HEK293 (cell line): ENCODE measurements at regions not wholly inside any gene's neighbourhood (a gene's known extent, or its start where the extent isn't known, plus 50 kb on each side); places are given as distances from the start of the nearest gene placed in this dataset.

Experiments
- CTCF ChIA-PET: fragments of 350-600 bp; formaldehyde crosslinking; extraction: SDS; loops from one replicate; lab custom pipeline; 2021; ENCODE audit warnings: antibody characterized with exemption; lab: Yijun Ruan, JAX
- POLR2A ChIA-PET: fragments of 300-600 bp; formaldehyde crosslinking; extraction: SDS; loops from one replicate; lab custom pipeline; 2020; ENCODE audit warnings: antibody characterized with exemption, inconsistent platforms; lab: Yijun Ruan, JAX
- H3K27ac ChIP-seq: fragments of 200-500 bp; sonication (Bioruptor generic); 2 replicates; pipeline ENCODE4 v1.5.1; 2014; ENCODE audit warnings: low read depth, low read length, control low read depth, inconsistent platforms; ENCODE audit errors: extremely low read depth
- H3K36me3 ChIP-seq, 2 experiments: fragments of 200-500 bp in 1 of 2; sonication (Bioruptor generic) in 1 of 2; 1 replicate in 1 of 2; 2 replicates in 1 of 2; pipeline ENCODE4 v1.5.1; 2014 to 2017; ENCODE audit warnings: inconsistent platforms in 2 of 2, low read length in 2 of 2; ENCODE audit not compliant: control insufficient read depth in 2 of 2, insufficient read depth in 1 of 2
- H3K4me1 ChIP-seq: fragments of 200-500 bp; sonication (Bioruptor generic); 2 replicates; pipeline ENCODE4 v1.5.1; 2014; ENCODE audit warnings: mild to moderate bottlenecking, low read length, inconsistent platforms; ENCODE audit not compliant: control insufficient read depth, insufficient read depth
- H3K4me3 ChIP-seq: 2 replicates; pipeline ENCODE4 v1.5.1; 2011; ENCODE audit warnings: low read depth, mild to moderate bottlenecking, control low read depth, low read length, moderate library complexity
- H3K9me3 ChIP-seq: fragments of 200-500 bp; sonication (Bioruptor generic); 2 replicates; pipeline ENCODE4 v1.5.1; 2014; ENCODE audit warnings: low read depth, low read length, inconsistent platforms; ENCODE audit not compliant: control insufficient read depth, insufficient read depth
- GLIS1 ChIP-seq: fragments of 450-650 bp; formaldehyde crosslinking; IDR thresholded peaks from 2 replicates; pipeline ENCODE4 v1.5.1; 2016; ENCODE audit warnings: missing biosample characterization, missing genetic modification characterization
- KLF1 ChIP-seq: fragments of 450-650 bp; formaldehyde crosslinking; IDR thresholded peaks from 2 replicates; pipeline ENCODE4 v1.5.1; 2016; ENCODE audit warnings: missing biosample characterization, missing genetic modification characterization
- SCRT2 ChIP-seq: fragments of 450-650 bp; formaldehyde crosslinking; IDR thresholded peaks from 2 replicates; pipeline ENCODE4 v1.5.1; 2016; ENCODE audit warnings: missing biosample characterization, missing genetic modification characterization
- SETDB1 ChIP-seq: IDR thresholded peaks from one replicate; pipeline ENCODE4 v1.6.1; 2017; ENCODE audit warnings: mild to moderate bottlenecking, low read length, moderate library complexity, mixed read lengths; ENCODE audit not compliant: insufficient read length
- ZBTB48 ChIP-seq: fragments of 450-650 bp; formaldehyde crosslinking; IDR thresholded peaks from 2 replicates; pipeline ENCODE4 v1.5.1; 2016; ENCODE audit warnings: missing biosample characterization, missing genetic modification characterization
- ZFP41 ChIP-seq: fragments of 450-650 bp; formaldehyde crosslinking; IDR thresholded peaks from 2 replicates; pipeline ENCODE4 v1.5.1; 2016; ENCODE audit warnings: missing biosample characterization, missing genetic modification characterization, borderline replicate concordance
- ZNF132 ChIP-seq: fragments of 450-650 bp; formaldehyde crosslinking; IDR thresholded peaks from 2 replicates; pipeline ENCODE4 v1.5.1; 2017; ENCODE audit warnings: missing biosample characterization, missing genetic modification characterization, borderline replicate concordance
- ZNF184 ChIP-seq: fragments of 450-650 bp; IDR thresholded peaks from 2 replicates; pipeline ENCODE4 v1.5.1; 2018; ENCODE audit warnings: missing biosample characterization, mild to moderate bottlenecking, missing genetic modification characterization
- ZNF350 ChIP-seq: fragments of 450-650 bp; formaldehyde crosslinking; IDR thresholded peaks from 2 replicates; pipeline ENCODE4 v1.5.0; 2017; ENCODE audit warnings: missing biosample characterization, mild to moderate bottlenecking, missing genetic modification characterization
- ZNF366 ChIP-seq: fragments of 450-650 bp; formaldehyde crosslinking; conservative IDR thresholded peaks from 2 replicates; pipeline ENCODE4 v1.5.1; 2016; ENCODE audit warnings: missing biosample characterization, missing genetic modification characterization
- ZNF416 ChIP-seq: fragments of 450-650 bp; formaldehyde crosslinking; IDR thresholded peaks from 2 replicates; pipeline ENCODE4 v1.5.1; 2016; ENCODE audit warnings: missing biosample characterization, missing genetic modification characterization
- ZNF426 ChIP-seq: fragments of 450-650 bp; formaldehyde crosslinking; IDR thresholded peaks from 2 replicates; pipeline ENCODE4 v1.5.1; 2017; ENCODE audit warnings: missing biosample characterization, missing genetic modification characterization, mild to moderate bottlenecking, inconsistent platforms, moderate library complexity
- ZNF473 ChIP-seq: fragments of 450-650 bp; formaldehyde crosslinking; IDR thresholded peaks from 2 replicates; pipeline ENCODE4 v1.5.1; 2017; ENCODE audit warnings: missing biosample characterization, missing genetic modification characterization
- ZNF48 ChIP-seq: fragments of 450-650 bp; formaldehyde crosslinking; IDR thresholded peaks from 2 replicates; pipeline ENCODE4 v1.5.1; 2016; ENCODE audit warnings: missing biosample characterization, missing genetic modification characterization
- ZNF560 ChIP-seq: fragments of 450-650 bp; formaldehyde crosslinking; IDR thresholded peaks from 2 replicates; pipeline ENCODE4 v1.5.1; 2017; ENCODE audit warnings: missing biosample characterization, missing genetic modification characterization, borderline replicate concordance
- ZNF596 ChIP-seq: fragments of 450-650 bp; IDR thresholded peaks from 2 replicates; pipeline ENCODE4 v1.5.0; 2018; ENCODE audit warnings: missing biosample characterization, mild to moderate bottlenecking, missing genetic modification characterization, moderate library complexity
- ZNF600 ChIP-seq: fragments of 450-650 bp; formaldehyde crosslinking; IDR thresholded peaks from 2 replicates; pipeline ENCODE4 v1.5.1; 2016; ENCODE audit warnings: missing biosample characterization, missing genetic modification characterization
- ZNF629 ChIP-seq: fragments of 450-650 bp; formaldehyde crosslinking; IDR thresholded peaks from 2 replicates; pipeline ENCODE4 v1.5.1; 2017; ENCODE audit warnings: missing biosample characterization, missing genetic modification characterization
- ZNF768 ChIP-seq: fragments of 450-650 bp; formaldehyde crosslinking; IDR thresholded peaks from 2 replicates; pipeline ENCODE4 v1.5.1; 2018; ENCODE audit warnings: missing biosample characterization, mild to moderate bottlenecking, missing genetic modification characterization
- TF ChIP-seq, protein P1 (sequence below): fragments of 450-650 bp; formaldehyde crosslinking; IDR thresholded peaks from 2 replicates; pipeline ENCODE4; 2016; ENCODE audit warnings: missing biosample characterization, missing genetic modification characterization
- TF ChIP-seq, protein P2 (sequence below): fragments of 450-650 bp; formaldehyde crosslinking; IDR thresholded peaks from 2 replicates; pipeline ENCODE4 v1.5.0; 2017; ENCODE audit warnings: missing biosample characterization, missing genetic modification characterization, borderline replicate concordance
- TF ChIP-seq, protein P3 (sequence below): fragments of 450-650 bp; formaldehyde crosslinking; IDR thresholded peaks from 2 replicates; pipeline ENCODE4 v1.5.1; 2016; ENCODE audit warnings: missing biosample characterization, missing genetic modification characterization
- TF ChIP-seq, protein P4 (sequence below): fragments of 450-650 bp; formaldehyde crosslinking; IDR thresholded peaks from 2 replicates; pipeline ENCODE4 v1.5.1; 2016; ENCODE audit warnings: missing biosample characterization, missing genetic modification characterization, borderline replicate concordance
- TF ChIP-seq, protein P5 (sequence below): fragments of 450-650 bp; IDR thresholded peaks from 2 replicates; pipeline ENCODE4 v1.5.1; 2018; ENCODE audit warnings: missing biosample characterization, mild to moderate bottlenecking, missing genetic modification characterization

DNA sequence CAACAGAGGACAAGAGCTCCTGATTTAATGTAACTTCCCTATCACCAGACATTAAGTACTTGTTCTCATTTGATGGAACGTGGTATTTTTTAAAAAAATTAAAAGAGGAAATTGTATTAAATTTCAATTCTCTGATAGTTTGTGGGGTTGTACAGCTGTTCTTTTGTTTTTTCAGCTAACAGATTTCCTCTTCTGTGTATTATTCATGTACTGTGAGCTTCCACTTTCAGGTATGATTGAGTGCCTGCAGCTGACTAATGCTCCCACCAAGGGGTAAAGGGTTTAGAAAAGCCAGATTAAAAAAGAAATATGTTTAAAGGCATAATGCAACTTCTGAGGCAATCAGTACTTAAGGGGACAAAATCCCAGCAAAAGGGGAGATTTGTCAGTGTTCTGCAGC lies 117.7 kb upstream of the ACTBL2 start:
- ChIA-PET POLR2A (no interaction called here), CTCF (no interaction called here)

DNA sequence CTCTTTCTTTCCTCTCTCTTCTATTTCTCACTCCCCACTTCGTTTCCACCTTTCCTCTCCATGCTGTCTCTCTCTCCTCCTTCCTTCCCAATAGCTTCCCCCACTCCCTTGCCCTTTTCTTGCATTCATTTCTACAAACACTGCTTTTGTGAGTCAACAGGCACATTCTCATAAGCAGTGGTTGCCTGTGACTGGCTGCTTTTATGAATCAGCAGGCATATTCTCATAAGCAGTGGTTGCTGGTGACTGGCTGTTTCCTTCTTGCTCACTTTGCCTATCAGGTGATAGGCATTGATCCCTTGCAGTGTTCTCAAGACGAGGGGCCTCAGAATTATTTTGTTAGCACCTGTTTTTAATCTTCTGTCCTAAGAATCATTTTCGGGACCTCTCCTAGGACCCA lies 116.1 kb upstream of the ACTBL2 start:
- H3K36me3 ChIP-seq = no peaks in the 10 kb centered on the region
- POLR2A ChIA-PET = no interaction called here
- TF ChIP-seq SCRT2 (peak; percentile 33; the same call in 1 of the 2 replicates), ZNF473 (tag by site-specific recombination) (no peak), SETDB1 (no peak), ZNF132 (tag by site-specific recombination) (no peak), ZNF366 (tag by site-specific recombination) (peak; percentile 41; the same call in 1 of the 2 replicates), ZBTB48 (tag by site-specific recombination) (no peak), ZNF184 (tag by site-specific recombination) (no peak), ZNF629 (tag by site-specific recombination) (no peak)
- TF ChIP-seq, protein P1, sequence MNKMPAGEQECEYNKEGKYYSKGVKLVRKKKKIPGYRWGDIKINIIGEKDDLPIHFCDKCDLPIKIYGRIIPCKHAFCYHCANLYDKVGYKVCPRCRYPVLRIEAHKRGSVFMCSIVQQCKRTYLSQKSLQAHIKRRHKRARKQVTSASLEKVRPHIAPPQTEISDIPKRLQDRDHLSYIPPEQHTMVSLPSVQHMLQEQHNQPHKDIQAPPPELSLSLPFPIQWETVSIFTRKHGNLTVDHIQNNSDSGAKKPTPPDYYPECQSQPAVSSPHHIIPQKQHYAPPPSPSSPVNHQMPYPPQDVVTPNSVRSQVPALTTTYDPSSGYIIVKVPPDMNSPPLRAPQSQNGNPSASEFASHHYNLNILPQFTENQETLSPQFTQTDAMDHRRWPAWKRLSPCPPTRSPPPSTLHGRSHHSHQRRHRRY (tag by site-specific recombination) = no peak
- TF ChIP-seq, protein P2, sequence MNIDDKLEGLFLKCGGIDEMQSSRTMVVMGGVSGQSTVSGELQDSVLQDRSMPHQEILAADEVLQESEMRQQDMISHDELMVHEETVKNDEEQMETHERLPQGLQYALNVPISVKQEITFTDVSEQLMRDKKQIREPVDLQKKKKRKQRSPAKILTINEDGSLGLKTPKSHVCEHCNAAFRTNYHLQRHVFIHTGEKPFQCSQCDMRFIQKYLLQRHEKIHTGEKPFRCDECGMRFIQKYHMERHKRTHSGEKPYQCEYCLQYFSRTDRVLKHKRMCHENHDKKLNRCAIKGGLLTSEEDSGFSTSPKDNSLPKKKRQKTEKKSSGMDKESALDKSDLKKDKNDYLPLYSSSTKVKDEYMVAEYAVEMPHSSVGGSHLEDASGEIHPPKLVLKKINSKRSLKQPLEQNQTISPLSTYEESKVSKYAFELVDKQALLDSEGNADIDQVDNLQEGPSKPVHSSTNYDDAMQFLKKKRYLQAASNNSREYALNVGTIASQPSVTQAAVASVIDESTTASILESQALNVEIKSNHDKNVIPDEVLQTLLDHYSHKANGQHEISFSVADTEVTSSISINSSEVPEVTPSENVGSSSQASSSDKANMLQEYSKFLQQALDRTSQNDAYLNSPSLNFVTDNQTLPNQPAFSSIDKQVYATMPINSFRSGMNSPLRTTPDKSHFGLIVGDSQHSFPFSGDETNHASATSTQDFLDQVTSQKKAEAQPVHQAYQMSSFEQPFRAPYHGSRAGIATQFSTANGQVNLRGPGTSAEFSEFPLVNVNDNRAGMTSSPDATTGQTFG = no peak
- TF ChIP-seq, protein P3, sequence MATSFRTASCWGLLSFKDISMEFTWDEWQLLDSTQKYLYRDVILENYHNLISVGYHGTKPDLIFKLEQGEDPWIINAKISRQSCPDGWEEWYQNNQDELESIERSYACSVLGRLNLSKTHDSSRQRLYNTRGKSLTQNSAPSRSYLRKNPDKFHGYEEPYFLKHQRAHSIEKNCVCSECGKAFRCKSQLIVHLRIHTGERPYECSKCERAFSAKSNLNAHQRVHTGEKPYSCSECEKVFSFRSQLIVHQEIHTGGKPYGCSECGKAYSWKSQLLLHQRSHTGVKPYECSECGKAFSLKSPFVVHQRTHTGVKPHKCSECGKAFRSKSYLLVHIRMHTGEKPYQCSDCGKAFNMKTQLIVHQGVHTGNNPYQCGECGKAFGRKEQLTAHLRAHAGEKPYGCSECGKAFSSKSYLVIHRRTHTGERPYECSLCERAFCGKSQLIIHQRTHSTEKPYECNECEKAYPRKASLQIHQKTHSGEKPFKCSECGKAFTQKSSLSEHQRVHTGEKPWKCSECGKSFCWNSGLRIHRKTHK (tag by site-specific recombination) = no peak
- H3K27ac ChIP-seq = no peak overlapping the region
- no peak overlapping the region for H3K4me3 ChIP-seq
- peaks cover 10% of the 10 kb centered on the region for H3K4me1 ChIP-seq
- CTCF ChIA-PET = interaction anchor here (0.5 to 0.6 kb wide), 2 partner anchors 31 to 1142 kb away, joined by 3 read pairs; no protein-coding TSS in a partner anchor
- no peaks in the 10 kb centered on the region for H3K9me3 ChIP-seq

More for the DNA sequence above, 117.7 kb upstream of the ACTBL2 start:
- peaks cover 6% of the 10 kb centered on the region for H3K4me1 ChIP-seq
- no peak overlapping the region for H3K27ac ChIP-seq
- TF ChIP-seq, protein P4, sequence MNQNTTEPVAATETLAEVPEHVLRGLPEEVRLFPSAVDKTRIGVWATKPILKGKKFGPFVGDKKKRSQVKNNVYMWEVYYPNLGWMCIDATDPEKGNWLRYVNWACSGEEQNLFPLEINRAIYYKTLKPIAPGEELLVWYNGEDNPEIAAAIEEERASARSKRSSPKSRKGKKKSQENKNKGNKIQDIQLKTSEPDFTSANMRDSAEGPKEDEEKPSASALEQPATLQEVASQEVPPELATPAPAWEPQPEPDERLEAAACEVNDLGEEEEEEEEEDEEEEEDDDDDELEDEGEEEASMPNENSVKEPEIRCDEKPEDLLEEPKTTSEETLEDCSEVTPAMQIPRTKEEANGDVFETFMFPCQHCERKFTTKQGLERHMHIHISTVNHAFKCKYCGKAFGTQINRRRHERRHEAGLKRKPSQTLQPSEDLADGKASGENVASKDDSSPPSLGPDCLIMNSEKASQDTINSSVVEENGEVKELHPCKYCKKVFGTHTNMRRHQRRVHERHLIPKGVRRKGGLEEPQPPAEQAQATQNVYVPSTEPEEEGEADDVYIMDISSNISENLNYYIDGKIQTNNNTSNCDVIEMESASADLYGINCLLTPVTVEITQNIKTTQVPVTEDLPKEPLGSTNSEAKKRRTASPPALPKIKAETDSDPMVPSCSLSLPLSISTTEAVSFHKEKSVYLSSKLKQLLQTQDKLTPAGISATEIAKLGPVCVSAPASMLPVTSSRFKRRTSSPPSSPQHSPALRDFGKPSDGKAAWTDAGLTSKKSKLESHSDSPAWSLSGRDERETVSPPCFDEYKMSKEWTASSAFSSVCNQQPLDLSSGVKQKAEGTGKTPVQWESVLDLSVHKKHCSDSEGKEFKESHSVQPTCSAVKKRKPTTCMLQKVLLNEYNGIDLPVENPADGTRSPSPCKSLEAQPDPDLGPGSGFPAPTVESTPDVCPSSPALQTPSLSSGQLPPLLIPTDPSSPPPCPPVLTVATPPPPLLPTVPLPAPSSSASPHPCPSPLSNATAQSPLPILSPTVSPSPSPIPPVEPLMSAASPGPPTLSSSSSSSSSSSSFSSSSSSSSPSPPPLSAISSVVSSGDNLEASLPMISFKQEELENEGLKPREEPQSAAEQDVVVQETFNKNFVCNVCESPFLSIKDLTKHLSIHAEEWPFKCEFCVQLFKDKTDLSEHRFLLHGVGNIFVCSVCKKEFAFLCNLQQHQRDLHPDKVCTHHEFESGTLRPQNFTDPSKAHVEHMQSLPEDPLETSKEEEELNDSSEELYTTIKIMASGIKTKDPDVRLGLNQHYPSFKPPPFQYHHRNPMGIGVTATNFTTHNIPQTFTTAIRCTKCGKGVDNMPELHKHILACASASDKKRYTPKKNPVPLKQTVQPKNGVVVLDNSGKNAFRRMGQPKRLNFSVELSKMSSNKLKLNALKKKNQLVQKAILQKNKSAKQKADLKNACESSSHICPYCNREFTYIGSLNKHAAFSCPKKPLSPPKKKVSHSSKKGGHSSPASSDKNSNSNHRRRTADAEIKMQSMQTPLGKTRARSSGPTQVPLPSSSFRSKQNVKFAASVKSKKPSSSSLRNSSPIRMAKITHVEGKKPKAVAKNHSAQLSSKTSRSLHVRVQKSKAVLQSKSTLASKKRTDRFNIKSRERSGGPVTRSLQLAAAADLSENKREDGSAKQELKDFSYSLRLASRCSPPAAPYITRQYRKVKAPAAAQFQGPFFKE = no peak
- TF ChIP-seq ZNF596 (tag by site-specific recombination) = no peak
- TF ChIP-seq ZNF48 (tag by site-specific recombination) = no peak
- TF ChIP-seq ZNF350 (tag by site-specific recombination) = no peak
- no peak for TF ChIP-seq ZNF132 (tag by site-specific recombination)
- no peak for TF ChIP-seq KLF1 (tag by site-specific recombination)
- no peak for TF ChIP-seq GLIS1 (tag by site-specific recombination)
- TF ChIP-seq, protein P5, sequence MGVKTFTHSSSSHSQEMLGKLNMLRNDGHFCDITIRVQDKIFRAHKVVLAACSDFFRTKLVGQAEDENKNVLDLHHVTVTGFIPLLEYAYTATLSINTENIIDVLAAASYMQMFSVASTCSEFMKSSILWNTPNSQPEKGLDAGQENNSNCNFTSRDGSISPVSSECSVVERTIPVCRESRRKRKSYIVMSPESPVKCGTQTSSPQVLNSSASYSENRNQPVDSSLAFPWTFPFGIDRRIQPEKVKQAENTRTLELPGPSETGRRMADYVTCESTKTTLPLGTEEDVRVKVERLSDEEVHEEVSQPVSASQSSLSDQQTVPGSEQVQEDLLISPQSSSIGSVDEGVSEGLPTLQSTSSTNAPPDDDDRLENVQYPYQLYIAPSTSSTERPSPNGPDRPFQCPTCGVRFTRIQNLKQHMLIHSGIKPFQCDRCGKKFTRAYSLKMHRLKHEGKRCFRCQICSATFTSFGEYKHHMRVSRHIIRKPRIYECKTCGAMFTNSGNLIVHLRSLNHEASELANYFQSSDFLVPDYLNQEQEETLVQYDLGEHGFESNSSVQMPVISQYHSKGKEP (tag by site-specific recombination) = no peak
- TF ChIP-seq ZNF416 (tag by site-specific recombination) = no peak
- TF ChIP-seq ZNF768 (tag by site-specific recombination) = no peak
- TF ChIP-seq ZNF426 (tag by site-specific recombination) = no peak
- no peak for TF ChIP-seq ZFP41 (tag by site-specific recombination)
- TF ChIP-seq ZNF600 (tag by site-specific recombination) = no peak
- no peak for TF ChIP-seq SETDB1
- TF ChIP-seq ZNF560 = no peak
- TF ChIP-seq, all 188 proteins: peak for 0
- no peak overlapping the region for H3K4me3 ChIP-seq
- no peaks in the 10 kb centered on the region for H3K9me3 ChIP-seq
- H3K36me3 ChIP-seq = no peaks in the 10 kb centered on the region
